CD4-positive, alpha-beta T cell treated with Interleukin-1 beta for 1 hour (primary cell): ENCODE measurements at regions not wholly inside any gene's neighbourhood (a gene's known extent, or its start where the extent isn't known, plus 50 kb on each side); places are given as distances from the start of the nearest gene placed in this dataset.

ENCODE experiments used
- DNase-seq, 2 donors: peaks; one replicate each; pipeline ENCODE4 v3.0.0-alpha.2; 2020 to 2022

DNA sequence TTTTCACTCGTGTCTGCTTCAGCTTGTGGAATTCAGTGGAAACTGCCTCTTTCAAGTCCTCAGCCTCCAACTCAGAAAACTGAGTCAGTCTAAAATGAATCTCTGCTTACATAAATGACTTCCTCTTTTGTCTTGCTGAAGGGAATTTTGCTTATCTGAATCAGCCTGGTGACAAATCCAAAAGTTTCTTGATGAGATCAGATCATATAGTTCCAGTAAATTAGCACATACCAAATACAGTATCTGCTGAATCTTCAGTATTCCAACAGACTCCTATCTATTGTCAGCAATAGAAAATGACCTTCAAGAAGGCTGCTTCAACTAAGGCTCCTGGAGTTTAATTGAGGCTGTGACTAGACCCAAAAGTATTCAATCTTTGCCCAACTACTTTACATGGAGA, 290.0 kb downstream of the MZT1 start:
- DNase-seq: no peak

DNA sequence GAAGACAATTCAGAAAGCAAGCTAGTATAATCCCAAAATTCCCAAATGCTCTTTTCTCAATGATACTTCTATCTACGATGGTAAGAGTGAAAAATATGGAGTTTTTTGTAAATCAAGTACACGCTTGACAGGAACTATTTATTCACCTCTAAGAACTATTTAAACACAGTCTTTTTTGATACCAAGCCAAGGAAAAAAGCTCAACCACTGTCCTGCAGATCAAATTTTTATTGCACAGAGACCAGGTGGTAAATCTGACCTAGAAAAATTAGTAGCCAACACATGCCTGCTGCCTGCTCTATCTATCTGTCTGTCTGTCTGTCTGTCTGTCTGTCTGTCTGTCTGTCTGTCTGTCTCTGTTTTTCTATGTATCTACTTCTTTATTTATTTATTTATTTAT, 292.2 kb downstream of the MZT1 start:
- no peak for DNase-seq

DNA sequence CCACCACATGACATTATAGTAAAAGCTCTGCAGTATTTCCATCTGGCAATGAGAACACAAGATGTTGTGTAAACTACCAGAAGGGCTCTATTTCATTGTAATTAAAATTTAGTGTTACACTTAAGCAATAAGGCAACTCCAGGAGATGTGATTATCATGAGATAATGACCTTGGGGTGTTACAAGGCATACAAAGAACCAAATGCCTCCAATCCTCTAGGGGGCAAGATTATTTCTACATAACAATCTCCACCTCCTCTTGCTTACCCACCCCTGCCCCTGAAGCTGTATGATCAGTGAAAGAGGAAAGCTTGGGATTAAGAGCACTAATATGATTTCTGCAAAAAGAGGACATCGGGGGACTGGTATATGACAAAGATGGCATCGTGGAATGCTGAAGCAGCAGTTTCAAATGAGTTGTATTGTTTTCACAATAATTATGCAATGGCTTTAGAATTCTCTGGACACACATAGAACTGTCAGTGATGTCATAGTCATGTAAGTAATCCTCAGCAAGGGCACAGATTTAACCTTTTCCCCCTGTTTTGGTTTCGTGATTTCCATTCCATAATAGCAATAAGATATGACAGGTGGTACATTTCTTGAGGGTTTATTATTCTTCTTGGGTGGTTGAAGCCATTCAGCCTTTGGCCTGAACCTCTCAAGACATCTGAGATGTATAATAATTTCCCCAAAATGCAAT, 295.3 kb downstream of the MZT1 start:
- DNase-seq: no peak

DNA sequence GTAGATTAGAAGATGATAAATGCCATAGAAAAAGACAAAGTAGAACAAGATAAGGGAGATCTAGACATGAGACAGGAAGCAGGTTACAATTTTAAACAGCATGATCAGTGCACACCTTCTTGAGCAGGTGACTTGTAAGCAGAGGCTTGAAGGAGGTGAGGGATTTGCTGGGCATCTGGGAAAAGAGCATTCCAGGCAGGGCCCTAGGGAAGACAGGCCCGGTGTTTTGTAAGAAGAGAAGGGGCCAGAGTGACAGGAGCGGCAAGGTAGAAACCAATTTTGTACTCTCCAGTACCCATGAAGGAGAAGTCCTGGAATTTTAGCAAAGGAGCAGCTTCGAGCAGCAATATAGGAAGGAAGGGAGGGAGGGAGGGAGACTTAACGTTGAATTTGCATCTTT, 296.5 kb downstream of the MZT1 start:
- no peak for DNase-seq

DNA sequence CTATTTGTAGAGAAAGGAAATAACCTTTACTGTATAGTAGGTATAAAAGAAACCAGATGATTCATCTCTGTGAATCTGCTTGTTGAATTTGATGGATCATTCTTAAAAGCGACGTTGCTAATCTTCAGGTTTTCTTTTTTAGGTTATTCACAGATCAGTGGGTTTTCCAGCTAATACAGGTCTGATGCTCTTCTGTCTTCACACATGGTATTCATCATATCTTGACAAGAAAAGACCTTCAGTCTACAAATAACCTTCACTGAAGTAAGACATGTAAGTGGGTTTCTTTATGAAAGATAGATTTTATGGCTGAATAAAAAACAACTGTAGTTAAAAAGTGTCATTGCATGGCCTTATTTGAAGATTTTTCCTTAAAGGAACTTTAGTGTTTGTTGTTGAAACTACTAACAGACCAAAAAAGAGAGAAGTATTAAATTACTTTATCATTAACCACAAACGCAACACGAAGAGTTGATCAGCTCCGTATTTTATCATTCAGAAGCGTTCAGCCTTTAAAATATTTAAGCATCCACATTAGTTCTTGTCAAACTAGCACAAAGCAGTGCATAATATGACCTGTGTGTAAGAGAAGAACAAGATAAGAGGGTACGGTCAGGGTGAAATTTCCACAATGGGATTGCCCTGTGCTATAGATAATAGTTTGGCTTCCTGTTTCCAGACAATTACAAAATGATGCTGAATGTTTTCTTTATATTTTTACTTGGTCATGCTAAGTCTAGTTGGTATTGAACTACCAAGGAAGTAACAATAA, 299.5 kb downstream of the MZT1 start:
- no peak for DNase-seq

DNA sequence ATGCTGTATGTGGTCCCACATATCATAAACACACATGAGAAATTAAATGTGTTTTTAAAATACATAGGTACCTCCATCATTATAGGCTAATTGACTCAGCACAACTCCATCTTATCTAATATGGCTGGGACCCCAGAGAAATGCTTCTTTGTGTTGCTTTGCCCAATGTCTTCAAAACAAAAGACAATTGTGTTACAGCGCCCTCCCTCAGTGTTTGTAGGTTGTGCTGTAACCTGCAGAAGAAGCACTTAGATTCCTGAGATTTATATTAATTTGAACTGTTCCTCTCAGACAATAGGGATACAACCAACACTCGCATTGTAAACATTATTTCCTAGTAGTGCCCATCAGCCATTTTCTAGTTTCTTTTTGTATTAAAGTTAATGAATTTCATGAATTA, 303.4 kb downstream of the MZT1 start:
- no peak for DNase-seq

DNA sequence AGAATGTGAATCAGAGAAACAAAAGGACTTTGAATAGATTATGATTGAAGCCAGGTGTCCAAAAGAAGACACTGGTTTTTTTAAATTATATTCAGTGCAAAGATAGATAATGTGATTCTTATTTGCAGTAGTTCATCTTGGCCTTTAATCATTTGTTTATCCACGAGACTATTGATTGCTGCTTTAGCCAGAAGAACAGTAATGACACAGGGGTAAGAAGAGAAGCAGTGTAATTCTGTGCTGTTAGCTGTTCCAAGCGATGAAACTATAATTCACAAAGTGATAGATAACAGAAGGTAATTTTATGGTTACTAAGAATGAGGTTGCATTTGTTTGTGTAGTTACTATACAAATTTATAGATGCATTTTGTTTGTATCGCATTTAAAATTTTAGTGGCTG, 311.6 kb downstream of the MZT1 start:
- DNase-seq: no peak

DNA sequence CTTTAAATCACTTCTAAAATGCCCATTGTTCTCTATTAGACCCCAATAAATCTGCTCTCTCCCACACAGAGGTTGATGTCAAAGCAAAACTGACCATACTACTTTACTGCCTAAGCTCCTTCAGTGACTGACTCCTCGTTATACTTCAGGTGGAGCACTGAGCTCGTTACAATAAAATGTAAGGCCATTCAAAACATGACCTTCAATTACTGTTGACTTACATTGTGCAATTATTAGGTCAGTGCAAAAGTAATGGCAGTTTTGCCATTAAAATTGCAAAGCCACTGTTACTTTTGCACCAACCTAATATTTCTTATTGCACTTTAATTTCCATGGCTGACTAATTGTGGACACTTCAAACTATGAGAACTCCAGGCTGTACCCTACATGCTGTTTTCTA, 314.9 kb downstream of the MZT1 start:
- no peak for DNase-seq

DNA sequence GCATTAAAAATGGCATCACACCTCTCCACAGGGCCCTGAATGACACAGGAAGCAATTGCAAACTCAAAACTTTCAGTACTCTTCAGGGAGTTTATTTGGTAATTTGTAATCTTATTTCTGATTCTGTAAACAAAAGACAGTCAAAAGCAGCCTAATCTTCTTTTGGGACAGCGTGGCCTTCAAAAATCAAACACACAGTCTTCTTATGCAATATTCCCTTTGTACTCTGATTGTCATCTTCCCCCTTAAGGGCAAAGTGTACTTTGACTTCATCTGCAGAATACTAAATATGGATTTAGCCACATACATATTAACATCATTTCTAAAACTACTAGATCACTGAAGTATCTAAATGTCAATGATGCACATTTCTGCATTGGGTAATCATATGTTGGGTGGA, 322.0 kb downstream of the MZT1 start:
- DNase-seq: no peak

DNA sequence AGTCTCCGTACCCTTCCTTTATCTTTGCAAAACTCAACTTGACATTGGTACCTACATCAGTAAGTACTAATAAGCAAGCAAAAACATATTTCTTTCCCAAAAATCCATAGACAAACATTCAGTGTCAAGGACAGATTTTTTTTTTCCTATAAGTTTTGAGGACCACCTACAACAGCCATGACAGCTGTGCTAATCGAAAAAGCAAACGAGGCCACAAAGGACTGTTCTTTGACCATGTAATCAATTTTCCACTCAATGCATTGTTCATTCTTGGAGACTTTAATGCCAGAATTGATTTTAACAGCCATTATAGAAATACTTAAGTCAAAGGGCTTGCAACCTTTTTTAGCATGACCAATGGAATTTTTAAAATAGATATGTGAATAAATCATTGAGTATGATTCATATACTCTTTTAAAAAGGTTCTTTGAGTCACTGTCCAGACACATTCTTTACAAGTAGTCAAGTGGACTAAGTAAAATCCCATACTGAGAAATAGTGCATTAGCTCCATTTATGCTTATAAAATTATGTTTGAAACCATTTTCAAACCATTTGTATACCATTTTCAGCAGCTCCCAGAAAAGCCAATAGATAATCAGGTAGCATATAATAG, 323.9 kb downstream of the MZT1 start:
- no peak for DNase-seq

DNA sequence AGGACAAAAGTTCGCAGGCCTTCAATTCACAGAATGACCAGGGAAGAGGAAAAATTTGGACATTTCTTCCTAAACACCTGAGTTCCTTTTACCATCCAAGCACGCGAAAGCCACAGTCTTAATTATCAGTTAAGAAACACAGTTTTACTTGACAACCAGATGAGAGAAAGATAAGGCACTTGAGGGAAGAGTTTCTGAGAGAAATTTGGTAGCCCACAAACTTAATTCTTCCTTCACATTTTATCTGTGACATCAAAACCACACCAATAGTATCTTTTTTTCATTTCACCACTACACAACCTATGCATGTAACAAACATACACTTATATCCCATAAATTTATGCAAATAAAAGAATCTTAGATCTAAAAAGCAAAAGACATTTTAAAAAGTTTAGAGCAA, 326.6 kb downstream of the MZT1 start:
- DNase-seq: no peak

DNA sequence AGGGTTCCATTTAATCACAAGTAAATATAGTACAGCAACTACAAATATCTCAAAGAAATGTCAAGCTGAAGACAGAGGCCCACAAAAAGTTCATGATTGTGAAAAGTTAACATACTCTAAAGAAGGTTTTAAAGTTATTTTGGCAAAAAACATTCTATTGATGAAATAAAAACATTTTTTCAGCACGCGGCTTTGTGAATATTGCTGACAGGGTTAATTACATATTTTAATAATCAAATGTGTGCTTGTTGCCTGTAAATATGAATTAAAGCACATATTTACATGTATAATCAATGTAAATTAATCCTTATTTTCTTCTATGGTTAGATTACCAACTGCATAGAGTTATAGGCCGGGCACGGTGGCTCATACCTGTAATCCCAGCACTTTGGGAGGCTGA, 328.1 kb downstream of the MZT1 start:
- no peak for DNase-seq

DNA sequence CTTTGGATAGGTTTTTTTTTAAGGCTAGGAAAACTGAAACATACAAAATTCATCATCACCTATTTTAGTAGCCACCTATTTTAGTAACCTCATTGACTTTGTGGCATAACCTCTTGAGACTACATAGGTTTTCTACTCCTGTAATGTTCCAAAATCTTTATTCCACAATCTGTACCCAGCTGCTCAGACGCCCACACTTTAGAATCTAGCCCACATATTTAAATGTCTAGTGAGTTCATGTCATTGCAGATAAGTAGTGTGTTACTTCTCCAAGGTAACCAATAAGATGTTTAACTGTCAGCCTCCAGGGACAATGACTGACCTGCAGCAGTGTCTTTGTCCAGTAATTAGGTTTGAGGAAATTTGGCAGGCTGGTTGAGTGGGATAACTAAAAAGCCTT, 330.2 kb downstream of the MZT1 start:
- DNase-seq: no peak

DNA sequence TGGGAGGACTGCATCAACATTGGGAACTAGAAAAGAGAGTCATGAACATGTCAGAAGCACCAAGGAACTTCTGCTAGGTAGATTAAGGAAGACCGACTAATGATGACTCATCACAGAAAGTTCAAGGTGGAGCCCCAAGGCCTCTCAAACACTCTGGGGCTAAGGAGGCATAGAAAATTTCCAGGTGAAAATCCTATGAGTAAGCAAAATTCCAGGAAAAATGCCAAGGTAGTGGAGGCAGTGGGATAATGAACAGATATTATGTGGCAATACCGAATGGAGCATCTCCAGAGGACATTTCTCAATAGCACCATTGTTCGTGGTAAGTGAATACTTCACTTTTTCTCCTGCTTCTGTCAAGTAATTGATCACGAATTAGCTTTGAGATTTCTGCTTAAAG, 336.5 kb downstream of the MZT1 start:
- DNase-seq: no peak

DNA sequence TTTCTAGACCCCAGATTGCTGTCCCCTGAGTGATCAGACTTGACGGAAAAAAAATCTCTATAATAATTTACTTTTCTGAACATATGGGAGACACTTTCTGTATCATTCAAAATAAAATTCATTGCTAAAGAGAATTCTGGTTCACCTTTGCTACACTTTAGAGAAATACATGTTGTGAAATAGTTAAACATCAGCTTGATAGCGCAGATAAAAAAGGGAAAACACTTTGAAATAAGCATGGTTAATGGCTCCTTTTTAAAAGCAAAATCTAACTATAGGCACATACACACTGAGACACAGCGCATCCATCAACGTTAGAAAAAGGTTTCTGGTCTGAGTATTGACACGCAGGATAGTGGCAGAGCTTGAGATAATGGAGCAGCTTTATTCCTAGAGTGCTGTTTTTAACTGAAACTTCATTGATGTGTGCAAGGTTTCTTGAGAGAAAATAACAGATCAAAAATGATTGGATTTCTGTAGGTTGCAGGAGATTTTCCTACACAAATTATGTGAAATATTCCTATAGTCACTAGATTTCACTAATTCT, 341.2 kb downstream of the MZT1 start:
- DNase-seq: no peak

DNA sequence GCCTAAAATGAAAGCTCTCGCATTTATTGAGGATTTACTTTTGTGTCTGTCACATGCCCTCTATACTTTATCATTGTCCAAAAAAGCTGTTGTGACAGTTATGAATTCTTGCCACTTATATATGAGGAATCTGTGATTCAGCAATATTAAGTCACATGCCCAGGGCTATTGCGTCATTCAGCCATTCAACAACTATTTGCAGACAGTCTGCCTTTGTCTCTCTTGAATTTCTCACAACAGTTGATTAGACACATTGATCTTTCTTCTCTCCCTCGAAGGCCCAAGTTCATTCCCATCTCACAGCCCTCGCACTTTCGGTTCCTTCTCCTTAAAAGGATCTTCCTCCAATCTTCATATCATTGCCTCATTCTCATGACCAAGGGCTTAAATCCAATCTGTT, 342.6 kb downstream of the MZT1 start:
- no peak for DNase-seq

DNA sequence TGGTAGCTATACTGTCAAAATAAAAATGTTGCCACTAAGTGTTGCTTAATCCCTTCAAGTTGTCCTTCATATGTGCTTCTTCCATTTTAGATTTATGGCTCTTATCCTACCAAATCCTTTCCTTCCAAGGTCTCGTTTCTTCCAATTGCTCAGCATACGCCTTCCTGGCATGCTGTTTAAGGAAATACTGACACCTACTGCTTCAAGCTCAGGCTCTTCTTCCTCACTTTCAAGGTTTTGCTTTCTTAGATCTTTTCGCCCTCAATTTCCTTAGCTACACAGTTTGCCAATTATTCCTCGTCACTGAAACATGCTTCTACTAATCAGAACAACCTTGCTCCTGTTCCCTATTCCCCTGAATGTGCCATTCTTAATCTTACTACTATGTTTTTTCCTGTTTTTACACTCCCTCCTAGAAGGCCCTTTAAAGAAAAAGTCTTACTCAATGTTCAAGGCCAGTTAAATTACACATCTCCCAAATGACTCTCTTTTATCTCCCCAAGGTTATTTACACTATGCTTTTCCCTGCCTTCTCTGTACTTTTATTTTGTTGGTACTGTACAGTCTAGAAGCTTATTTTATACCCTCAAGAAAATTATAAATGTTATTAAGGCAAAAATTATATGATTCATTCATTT, 343.1 kb downstream of the MZT1 start:
- no peak for DNase-seq

DNA sequence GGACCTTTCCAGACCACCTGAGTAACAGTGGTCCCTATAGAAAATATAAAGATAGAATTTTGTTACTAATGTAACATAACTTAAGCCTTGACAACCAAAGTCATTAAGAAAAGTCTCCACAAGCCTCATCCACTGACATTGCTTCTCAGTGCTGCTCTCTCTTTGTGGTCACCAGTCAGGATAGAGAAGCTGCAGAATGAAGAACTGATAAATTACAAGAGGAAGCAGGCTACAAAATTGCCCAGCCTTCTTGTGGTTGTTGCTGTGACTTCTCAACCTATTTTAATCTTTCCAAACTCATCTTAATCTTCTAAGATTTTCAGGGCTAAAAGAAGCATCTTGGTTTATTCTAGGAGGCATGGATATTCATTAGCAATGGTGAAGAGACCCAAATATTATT, 343.8 kb downstream of the MZT1 start:
- DNase-seq: no peak

DNA sequence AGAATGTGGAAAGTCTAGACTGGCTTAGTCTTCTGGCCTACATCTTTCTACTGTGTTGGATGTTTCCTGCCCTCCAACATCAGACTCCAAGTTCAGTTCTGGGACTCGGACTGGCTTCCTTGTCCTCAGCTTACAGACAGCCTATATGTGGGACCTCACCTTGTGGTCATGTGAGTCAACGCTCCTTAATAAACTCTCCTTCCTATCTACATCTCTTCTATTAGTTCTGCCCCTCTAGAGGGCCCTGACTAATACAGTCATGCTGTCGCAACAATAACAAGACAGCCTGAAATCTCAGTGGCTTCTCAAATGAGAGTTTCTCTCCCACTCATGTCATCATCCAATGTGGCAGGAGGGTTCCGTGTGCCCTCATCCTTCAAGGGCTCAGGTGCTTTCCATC, 347.8 kb downstream of the MZT1 start:
- DNase-seq: no peak

DNA sequence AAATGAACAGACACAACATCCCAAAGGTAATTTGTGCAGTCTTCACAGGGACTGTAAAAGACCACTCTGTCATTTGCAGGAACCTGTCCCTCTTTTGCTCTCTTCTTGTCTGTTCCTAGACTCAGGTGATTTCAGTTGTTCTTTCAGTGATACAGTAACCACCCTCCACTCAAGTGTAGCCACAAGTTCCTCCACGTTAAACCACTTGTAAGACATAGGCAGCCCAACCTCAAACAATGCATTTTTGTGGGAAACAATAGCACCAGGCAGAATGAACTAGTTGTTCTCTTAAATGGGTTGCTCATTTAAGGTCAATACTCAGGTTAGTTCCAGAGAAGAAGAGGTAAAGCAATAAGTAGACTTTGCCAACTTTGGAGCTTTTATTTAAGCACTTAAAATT, 359.4 kb downstream of the MZT1 start:
- DNase-seq: no peak

DNA sequence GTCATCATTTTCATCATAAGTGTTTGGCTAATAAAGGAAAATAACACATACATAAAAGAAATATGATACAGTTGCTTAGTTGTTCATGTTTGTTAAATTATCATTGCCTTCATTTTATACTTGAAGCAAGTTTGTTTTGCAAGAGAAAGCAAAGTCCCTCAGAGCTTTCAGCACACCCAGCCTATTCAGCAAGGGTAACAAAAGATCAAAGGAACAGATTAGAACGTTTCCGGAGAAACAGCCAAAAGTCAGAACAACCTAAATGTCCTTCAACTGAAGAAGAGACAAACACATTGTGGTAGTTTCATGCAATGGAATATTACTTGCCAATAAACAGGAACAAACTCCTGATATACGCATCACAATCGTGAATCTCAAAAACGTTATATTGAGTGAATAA, 380.7 kb downstream of the MZT1 start:
- no peak for DNase-seq

DNA sequence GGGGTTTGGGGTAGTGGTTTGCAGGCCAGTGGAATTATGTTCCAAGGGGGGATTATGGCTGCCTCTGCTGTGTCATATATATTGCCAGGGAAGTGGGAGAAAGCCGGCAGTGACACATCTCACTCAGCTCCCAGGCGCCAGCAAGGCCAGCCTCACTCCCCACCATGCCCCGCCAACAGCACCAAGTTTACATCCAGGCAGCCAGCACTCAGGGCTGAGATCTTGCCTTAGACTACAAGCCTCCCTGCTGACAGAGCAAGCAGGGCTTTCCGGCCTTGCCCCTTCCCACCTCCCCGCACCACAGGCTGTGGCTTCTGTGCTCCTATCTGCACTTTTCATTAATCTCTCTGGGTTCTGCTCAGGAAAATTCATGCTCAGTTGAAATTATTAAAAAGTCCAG, 385.1 kb downstream of the MZT1 start:
- DNase-seq: no peak

DNA sequence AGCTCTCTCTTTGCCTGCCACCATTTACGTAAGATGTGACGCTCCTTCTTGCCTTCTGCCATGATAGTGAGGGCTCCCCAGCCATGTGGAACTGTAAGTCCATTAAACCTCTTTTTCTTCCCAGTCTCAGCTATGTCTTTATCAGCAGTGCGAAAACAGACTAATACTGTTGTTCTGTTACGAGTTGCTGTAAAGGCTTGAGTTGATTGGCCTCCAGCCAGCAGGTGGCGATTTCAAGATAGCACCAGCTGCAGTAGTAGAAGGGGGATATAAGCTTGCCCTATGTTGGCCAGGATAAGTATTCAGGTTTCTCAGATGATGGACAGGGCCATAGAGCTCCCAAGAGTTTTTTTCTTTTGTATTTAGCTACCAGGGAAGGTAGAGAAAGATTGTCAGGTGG, 385.5 kb downstream of the MZT1 start:
- DNase-seq: no peak
